ENCODE measurements at regions not wholly inside any gene's neighbourhood (a gene's known extent, or its start where the extent isn't known, plus 50 kb on each side); places are given as distances from the start of the nearest gene placed in this dataset.

DNA sequence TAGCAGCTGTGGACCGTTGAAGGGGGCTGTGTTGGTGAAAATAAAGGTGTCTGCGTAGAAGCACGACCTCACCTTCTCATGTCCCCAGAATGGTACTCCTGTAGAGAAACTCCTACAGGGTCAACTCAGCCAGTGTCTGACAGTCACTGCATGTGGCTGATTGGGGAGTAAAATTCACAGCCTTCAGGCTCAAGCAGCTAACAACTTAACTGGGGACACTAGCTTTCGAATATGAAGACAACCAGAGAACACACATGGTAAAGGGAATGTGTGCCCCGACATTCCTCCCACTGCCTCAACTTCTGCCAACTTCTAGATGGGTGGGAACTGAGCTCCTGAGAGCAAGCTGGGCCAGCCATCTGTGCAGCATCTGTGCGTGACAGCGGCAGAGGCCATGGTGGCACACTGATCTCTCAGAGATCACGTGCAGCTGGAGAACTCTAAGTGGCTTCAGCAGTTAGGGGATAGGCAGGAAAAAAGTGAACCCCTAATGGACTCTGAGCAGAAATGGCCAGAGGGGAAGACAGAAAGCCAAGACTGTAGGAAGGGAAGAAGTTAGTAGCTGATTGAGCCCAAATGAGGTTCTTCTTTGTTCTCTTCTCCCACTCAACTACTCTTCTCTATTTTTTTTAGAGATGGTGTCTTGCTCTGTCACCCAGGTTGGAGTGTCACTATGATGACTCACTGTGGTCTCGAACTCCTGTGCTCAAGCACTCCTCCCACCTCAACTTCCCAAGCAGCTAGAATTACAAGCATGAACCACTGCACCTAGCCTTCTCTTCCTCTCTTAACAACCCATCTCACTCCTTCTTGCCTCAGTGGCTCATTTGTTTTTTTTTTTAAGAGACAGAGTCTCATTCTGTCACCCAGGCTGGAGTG is 280.8 kb downstream of the ZEB1 start:
- Mint-ChIP-seq H3K27ac (no peak overlapping the region), H3K27me3 (no peaks in the 10 kb centered on the region), H3K36me3 (no peaks in the 10 kb centered on the region), H3K4me1 (peaks cover 35% of the 10 kb centered on the region), H3K9me3 (no peaks in the 10 kb centered on the region), H3K4me3 (no peak overlapping the region)

GRCh38 chr10:31596765-31597164 is 277.7 kb downstream of the ZEB1 start:
- no peak overlapping the region for H3K4me3 Mint-ChIP-seq
- H3K27ac Mint-ChIP-seq: no peak overlapping the region
- peaks cover 4% of the 10 kb centered on the region for H3K27me3 Mint-ChIP-seq
- no peaks in the 10 kb centered on the region for H3K36me3 Mint-ChIP-seq
- peaks cover 7% of the 10 kb centered on the region for H3K9me3 Mint-ChIP-seq
- H3K4me1 Mint-ChIP-seq: peaks cover 25% of the 10 kb centered on the region

GRCh38 chr10:31595992-31596391 is 277.0 kb downstream of the ZEB1 start:
- Mint-ChIP-seq H3K9me3 (peaks cover 12% of the 10 kb centered on the region), H3K4me3 (no peak overlapping the region), H3K27ac (no peak overlapping the region), H3K4me1 (peaks cover 18% of the 10 kb centered on the region), H3K36me3 (no peaks in the 10 kb centered on the region), H3K27me3 (peaks cover 4% of the 10 kb centered on the region)

DNA sequence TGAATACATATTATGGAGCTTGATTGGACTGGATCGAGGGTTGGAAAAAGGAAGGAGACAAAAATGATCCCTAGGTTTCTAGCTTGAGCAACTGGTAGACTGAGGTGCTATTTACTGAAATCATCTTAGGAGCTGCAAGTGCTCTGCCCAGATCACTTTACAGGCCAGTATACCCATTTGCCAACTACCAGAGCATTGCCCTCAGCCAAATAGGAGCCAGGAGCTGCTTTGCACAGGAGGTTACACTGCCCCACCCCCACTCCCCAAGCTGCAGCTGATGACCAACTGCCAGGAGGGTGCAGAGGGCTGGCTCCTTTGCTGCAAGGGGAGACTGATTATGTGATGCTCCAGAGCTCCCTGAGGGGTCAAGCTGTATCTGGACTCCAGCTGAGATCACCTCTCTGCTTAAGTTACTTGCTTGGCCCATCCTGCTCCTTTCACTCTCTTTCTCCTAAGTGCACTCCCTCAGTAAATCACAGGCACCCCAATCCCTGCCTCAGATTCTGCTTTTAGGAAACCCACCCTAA is 275.4 kb downstream of the ZEB1 start:
- no peaks in the 10 kb centered on the region for H3K36me3 Mint-ChIP-seq
- peaks cover 3% of the 10 kb centered on the region for H3K4me1 Mint-ChIP-seq
- peaks cover 20% of the 10 kb centered on the region for H3K9me3 Mint-ChIP-seq
- peaks cover 4% of the 10 kb centered on the region for H3K27me3 Mint-ChIP-seq
- H3K27ac Mint-ChIP-seq: no peak overlapping the region
- no peak overlapping the region for H3K4me3 Mint-ChIP-seq

DNA sequence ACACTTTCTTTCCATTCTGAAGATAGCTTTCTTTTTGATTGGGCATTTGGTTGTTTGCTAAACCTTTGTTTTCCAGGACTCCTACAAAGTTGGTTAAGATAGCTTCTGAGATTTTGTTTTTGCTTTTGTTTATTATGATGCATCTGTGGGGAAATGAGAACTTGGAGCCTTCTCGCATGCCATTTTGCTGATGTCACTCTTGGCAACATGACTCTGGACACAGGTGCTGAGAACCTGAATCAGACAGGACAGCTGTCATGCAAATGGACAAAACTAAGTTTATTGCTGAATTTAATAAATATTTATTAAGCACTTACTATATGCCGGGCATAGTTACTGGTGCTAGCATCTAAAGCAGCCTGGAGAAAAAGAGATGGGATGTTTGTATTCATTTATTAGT is 274.1 kb downstream of the ZEB1 start:
- H3K27me3 Mint-ChIP-seq: peaks cover 4% of the 10 kb centered on the region
- H3K36me3 Mint-ChIP-seq: no peaks in the 10 kb centered on the region
- no peak overlapping the region for H3K4me3 Mint-ChIP-seq
- peaks cover 20% of the 10 kb centered on the region for H3K9me3 Mint-ChIP-seq
- H3K4me1 Mint-ChIP-seq: no peaks in the 10 kb centered on the region
- no peak overlapping the region for H3K27ac Mint-ChIP-seq

GRCh38 chr10:31591569-31591968 is 272.6 kb downstream of the ZEB1 start:
- peaks cover 20% of the 10 kb centered on the region for H3K9me3 Mint-ChIP-seq
- H3K36me3 Mint-ChIP-seq: no peaks in the 10 kb centered on the region
- H3K27ac Mint-ChIP-seq: no peak overlapping the region
- peaks cover 12% of the 10 kb centered on the region for H3K27me3 Mint-ChIP-seq
- no peak overlapping the region for H3K4me3 Mint-ChIP-seq
- peaks cover 3% of the 10 kb centered on the region for H3K4me1 Mint-ChIP-seq

DNA sequence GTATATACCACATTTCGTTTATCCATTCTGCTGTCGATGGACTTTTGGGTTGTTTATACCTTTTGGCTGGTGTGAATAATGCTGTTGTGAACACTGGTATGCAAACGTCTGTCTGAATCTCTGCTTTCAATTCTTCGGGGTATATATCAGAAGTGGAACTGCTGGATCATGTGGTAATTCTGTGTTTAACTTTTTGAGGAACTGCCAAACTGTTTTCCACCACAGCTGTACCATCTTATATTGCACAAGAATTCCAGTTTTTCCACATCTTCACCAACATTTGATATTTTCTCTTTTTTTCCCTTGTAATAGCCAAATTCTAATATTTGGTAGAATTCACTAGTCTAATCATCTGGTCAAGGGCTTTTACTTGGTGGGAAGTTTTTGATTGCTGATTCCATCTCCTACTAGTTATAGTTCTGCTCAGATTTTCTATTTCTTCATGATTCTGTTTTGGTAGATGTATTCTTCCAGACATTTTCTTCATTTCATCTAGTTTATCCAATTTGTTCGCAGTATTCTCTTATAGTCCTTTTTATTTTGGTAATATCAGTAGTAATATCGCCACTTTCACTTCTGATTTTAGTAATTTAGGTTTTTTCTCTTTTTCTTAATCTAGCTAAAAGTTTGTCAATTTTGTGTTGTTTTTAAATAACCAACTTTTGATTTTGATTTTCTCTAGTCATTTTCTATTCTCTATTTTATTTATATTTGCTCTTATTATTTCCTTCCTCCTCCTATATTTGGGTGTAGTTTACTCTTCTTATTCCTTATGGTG is 271.2 kb downstream of the ZEB1 start:
- Mint-ChIP-seq H3K27ac (no peak overlapping the region), H3K9me3 (peaks cover 20% of the 10 kb centered on the region), H3K4me1 (peaks cover 3% of the 10 kb centered on the region), H3K4me3 (no peak overlapping the region), H3K36me3 (no peaks in the 10 kb centered on the region), H3K27me3 (peaks cover 17% of the 10 kb centered on the region)

DNA sequence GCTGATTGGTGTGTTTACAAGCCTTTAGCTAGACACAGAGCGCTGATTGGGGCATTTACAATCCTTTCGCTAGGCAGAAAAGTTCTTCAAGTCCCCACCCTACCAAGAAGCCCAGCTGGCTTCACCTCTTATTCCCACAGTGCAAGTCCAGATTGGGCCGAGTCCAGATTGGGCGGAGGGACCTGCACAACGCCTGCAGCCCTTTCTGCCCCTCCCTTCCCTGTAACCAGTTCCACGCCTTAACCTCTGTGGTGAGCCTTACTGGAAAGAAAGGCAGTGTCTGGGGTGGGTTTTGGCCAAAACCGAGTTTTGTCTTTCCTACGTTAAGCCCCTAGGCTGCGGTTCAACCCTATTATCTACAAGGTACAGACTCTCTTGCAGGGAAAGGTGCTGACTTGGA is 268.7 kb downstream of the ZEB1 start:
- H3K9me3 Mint-ChIP-seq: peaks cover 20% of the 10 kb centered on the region
- peaks cover 3% of the 10 kb centered on the region for H3K4me1 Mint-ChIP-seq
- peaks cover 16% of the 10 kb centered on the region for H3K27me3 Mint-ChIP-seq
- H3K4me3 Mint-ChIP-seq: no peak overlapping the region
- H3K27ac Mint-ChIP-seq: no peak overlapping the region
- no peaks in the 10 kb centered on the region for H3K36me3 Mint-ChIP-seq

GRCh38 chr10:31586723-31587638 is 268.0 kb downstream of the ZEB1 start:
- Mint-ChIP-seq H3K36me3 (no peaks in the 10 kb centered on the region), H3K4me3 (no peak overlapping the region), H3K27me3 (peaks cover 16% of the 10 kb centered on the region), H3K9me3 (peaks cover 15% of the 10 kb centered on the region), H3K4me1 (peaks cover 3% of the 10 kb centered on the region), H3K27ac (no peak overlapping the region)

GRCh38 chr10:31584876-31585275 is 265.9 kb downstream of the ZEB1 start:
- Mint-ChIP-seq H3K27me3 (peaks cover 16% of the 10 kb centered on the region), H3K4me1 (peaks cover 3% of the 10 kb centered on the region), H3K9me3 (no peaks in the 10 kb centered on the region), H3K36me3 (no peaks in the 10 kb centered on the region), H3K27ac (no peak overlapping the region), H3K4me3 (no peak overlapping the region)

GRCh38 chr10:31584098-31584631 is 265.1 kb downstream of the ZEB1 start:
- Mint-ChIP-seq H3K9me3 (no peaks in the 10 kb centered on the region), H3K4me3 (no peak overlapping the region), H3K27me3 (peaks cover 16% of the 10 kb centered on the region), H3K36me3 (no peaks in the 10 kb centered on the region), H3K27ac (no peak overlapping the region), H3K4me1 (peaks cover 3% of the 10 kb centered on the region)

DNA sequence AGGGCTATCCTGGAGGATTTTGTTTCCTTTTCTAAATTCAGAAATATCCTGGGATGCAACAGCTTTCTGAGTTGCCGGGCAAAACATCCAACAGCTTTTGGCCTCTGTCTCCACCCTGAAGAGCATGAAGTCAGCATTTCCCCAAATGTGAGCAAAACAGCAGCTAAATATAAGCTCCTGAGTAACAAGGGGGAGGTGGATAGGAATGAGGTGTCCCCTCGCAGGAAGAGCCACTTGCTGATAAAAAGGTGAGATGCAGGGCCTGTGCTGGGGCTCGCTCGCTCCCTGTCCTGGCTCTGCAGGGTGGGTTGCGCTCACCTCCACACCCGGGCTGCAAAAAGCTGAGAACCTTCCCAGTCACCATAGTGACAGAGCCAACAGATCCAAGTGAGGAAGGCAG is 264.3 kb downstream of the ZEB1 start:
- no peak overlapping the region for H3K27ac Mint-ChIP-seq
- H3K9me3 Mint-ChIP-seq: no peaks in the 10 kb centered on the region
- peaks cover 8% of the 10 kb centered on the region for H3K4me1 Mint-ChIP-seq
- no peaks in the 10 kb centered on the region for H3K36me3 Mint-ChIP-seq
- H3K4me3 Mint-ChIP-seq: no peak overlapping the region
- peaks cover 16% of the 10 kb centered on the region for H3K27me3 Mint-ChIP-seq

- Mint-ChIP-seq H3K36me3 (no peaks in the 10 kb centered on the region), H3K4me3 (no peak overlapping the region), H3K9me3 (no peaks in the 10 kb centered on the region), H3K27ac (no peak overlapping the region), H3K27me3 (peaks cover 13% of the 10 kb centered on the region), H3K4me1 (peaks cover 10% of the 10 kb centered on the region)
These were observed 263.5 kb downstream of the ZEB1 start for GRCh38 chr10:31582365-31583052.

GRCh38 chr10:31581741-31582323 is 262.8 kb downstream of the ZEB1 start:
- Mint-ChIP-seq H3K9me3 (no peaks in the 10 kb centered on the region), H3K4me1 (peaks cover 7% of the 10 kb centered on the region), H3K4me3 (no peak overlapping the region), H3K27me3 (peaks cover 9% of the 10 kb centered on the region), H3K36me3 (no peaks in the 10 kb centered on the region), H3K27ac (no peak overlapping the region)

Data from activated naive CD4-positive, alpha-beta T cell treated with anti-CD3 and anti-CD28 coated beads, Interleukin-2, amount 50 U/mL, for 24 hours (primary cell).